Fibroblast of skin of back (primary cell): ENCODE measurements at regions not wholly inside any gene's neighbourhood (a gene's known extent, or its start where the extent isn't known, plus 50 kb on each side); places are given as distances from the start of the nearest gene placed in this dataset.
A peak's percentile ranks its signal among the peaks of the same experiment; 100 is the strongest.
"Not testable (repeated sequence)": the region's sequence is repeated elsewhere in the genome, so short reads cannot be mapped to it uniquely, and the experiment has no call there.

Source experiments
- DNase-seq: peaks from one replicate; pipeline ENCODE4 v3.0.0-alpha.2; 2013

DNA sequence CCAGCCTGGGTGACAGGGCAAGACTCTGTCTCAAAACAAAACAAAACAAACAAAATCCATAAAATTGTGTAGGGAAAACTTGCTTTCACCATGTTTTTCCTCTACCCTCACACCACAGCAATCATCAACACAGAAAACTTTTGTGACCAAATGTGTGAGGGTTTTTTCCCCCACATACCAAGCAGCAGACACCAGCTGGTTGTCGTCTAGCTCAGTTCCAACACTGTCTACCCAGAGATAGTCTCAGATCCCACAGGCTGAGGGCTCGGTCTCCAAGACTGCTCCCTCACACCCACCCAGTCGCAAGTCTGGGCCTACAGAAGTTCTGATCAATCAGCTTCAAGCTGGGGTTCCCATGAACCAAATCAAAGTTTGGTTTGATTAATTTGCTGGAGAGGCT, 322.4 kb upstream of the MAGI2 start:
- DNase-seq = no peak

DNA sequence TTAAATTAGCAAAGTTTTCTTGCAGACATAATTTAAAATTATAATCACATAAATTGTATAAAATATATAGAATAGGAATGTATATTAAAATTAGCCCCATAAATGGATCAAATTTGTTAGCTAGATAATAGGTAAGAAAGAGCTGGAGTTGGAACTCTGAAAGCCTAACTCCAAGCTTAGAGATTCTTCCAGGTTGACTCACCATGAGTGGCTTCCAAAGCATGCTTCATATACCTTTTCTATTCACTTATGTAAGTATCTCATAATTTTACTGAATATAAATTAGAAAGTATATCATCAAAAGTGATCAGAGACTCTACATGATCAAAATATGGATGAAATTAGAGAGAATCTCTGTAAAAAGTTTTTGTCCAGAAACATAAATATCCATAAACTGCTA, 320.7 kb upstream of the MAGI2 start:
- peak; percentile 25 for DNase-seq

DNA sequence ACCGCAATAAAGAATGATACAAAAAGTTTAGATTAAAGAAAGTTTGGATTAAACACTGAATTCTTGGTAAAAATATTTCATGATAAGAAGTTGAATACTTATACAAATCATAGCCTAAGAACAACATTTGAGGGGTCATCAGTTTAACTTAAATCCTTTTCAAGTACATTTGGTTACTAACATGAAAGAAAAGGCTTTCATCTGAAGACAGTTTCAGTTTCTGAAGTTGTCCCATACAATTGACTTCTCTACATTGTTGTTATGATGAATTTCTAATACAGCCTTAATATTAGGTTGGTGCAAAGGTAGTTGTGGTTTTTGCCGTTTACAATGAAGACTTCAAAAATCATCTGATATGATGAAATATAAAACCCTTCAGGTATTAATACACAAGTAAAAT, 317.5 kb upstream of the MAGI2 start:
- no peak for DNase-seq

DNA sequence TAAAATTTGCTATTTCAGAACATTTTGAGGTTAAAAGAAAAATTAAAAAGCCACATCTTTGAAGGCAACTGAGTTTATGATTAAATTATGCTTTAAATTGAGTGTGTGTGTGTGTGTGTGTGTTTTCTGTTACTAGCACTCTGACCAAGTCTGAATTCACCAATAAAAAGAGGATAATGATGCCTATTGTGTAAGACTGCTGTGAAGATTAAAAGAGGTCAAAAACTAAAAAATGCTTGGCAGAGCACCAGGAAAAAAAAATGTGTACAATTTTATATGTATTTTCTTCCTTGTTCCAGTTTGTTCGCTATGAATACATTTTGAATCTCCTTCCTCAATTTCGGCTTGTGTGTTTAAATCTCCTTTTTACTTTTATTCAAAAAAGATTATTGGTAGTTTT, 316.6 kb upstream of the MAGI2 start:
- no peak for DNase-seq

DNA sequence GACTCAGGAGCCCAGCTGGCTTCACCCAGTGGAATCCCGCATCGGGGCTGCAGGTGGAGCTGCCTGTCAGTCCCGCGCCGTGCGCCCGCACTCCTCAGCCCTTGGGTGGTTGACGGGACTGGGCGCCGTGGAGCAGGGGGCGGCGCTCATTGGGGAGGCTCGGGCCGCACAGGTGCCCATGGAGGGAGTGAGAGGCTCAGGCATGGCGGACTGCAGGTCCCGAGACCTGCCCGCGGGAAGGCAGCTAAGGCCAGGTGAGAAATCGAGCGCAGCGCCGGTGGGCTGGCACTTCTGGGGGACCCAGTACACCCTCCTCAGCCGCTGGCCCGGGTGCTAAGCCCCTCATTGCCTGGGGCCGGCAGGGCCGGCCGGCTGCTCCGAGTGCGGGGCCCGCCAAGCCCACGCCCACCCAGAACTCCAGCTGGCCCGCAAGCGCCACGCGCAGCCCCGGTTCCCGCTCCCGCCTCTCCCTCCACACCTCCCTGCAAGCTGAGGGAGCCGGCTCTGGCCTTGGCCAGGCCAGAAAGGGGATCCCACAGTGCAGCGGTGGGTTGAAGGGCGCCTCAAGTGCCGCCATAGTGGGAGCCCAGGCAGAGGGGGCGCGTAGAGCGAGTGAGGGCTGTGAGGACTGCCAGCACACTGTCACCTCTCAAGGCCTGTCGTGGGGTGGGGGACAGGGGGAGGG, 314.6 kb upstream of the MAGI2 start:
- not testable (repeated sequence) for DNase-seq

DNA sequence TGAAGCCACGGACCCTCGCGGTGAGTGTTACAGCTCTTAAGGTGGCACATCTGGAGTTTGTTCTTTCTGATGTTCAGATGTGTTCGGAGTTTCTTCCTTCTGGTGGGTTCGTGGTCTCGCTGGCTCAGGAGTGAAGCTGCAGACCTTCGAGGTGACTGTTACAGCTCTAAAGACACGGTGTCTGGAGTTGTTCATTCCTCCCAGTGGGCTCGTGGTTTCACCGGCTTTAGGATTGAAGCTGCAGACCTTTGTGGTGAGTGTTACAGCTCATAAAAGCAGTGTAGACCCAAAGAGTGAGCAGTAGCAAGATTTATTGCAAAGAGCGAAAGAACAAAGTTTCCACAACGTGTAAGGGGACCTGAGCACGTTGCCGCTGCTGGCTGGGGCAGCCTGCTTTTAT, 313.7 kb upstream of the MAGI2 start:
- DNase-seq = not testable (repeated sequence)

DNA sequence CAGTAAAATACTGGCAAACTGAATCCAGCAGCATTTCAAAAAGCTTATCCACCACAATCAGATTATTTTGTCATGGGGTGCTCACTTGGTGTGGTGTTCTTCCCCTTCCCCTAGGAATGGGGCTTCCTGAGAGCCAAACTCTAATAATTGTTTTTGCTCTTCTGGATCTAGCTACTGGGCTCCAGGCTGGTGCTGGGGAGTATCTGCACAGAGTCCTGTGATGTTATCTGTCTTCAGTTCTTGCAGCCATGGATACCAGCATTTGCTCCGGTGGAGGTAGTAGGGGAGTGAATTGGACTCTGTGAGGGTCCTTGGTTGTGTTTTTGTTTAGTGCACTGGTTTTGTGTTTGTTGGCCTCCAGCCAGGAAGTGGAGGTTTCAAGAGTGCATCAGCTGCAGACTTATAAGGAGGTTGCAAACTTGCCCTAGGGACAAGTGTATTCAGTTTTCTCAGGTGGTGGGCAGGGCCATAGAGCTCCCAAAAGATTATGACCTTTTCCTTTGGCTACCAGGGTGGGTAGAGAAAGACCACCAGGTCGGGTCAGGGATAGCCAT, 308.5 kb upstream of the MAGI2 start:
- DNase-seq = no peak

DNA sequence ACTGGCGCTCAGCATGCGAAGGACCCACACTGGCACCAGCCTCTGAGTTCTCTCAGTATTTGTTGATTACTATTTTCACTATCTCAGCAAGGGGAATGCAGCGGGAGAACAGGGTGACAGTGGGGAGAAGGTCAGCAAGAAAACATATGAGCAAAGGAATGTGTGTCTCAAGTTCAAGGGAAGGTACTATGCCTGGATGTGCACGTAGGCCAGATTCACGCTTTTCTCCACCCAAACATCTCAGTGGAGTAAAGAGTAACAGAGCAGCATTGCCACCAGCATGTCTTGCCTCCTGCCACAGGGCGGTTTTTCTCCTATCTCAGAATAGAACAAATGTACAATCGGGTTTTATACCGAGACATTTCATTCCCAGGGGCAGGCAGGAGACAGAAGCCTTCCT, 297.5 kb upstream of the MAGI2 start:
- not testable (repeated sequence) for DNase-seq

DNA sequence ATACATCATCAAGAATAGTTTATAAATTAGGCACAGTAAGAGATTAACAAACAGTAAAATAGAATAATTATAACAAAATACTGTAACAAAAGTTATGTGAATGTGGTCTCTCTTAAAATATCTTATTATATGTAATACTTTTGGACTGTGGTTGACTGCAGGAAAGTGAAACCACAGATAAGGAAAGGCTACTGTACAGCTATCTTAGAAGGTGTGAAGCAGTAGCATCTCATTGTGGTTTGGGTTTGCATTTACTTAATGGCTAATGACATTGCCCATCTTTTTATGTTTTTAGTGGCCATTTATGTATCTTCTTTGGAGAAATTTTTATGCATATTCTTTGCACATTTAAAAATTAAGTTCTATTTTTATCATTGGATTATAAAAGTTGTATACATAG, 296.4 kb upstream of the MAGI2 start:
- no peak for DNase-seq

DNA sequence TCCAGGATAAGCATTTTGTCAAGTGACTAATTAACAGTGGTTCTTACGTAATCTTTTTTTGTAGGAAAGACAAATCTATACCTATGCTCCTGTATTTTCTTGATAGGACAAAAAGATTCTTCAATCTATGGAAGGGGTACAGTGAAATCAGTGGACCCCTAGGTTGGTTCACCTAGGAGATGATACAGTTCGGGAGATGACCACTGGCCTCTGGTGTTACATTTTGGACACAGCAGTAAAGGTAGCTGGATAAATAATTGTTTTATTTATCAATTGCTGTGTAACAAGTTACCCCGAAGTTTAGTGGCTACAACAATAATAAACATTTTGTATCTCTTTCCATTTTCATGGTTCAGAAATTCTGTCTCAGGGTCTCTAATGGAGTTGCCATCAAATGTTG, 288.2 kb upstream of the MAGI2 start:
- DNase-seq = no peak

DNA sequence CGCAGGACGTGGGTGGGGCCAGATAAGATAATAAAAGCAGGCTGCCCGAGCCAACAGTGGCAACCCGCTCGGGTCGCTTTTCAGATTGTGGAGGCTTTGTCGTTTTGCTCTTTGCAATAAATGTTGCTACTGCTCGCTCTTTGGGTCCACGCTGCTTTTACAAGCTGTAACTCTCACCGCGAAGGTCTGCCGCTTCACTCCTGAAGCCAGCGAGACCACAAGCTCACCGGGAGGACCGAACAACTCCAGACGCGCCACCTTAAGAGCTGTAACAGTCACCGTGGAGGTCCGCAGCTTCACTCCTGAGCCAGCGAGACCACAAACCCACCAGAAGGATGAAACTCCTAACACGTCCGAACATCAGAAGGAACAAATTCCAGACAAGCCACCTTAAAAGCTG, 286.6 kb upstream of the MAGI2 start:
- no peak for DNase-seq

DNA sequence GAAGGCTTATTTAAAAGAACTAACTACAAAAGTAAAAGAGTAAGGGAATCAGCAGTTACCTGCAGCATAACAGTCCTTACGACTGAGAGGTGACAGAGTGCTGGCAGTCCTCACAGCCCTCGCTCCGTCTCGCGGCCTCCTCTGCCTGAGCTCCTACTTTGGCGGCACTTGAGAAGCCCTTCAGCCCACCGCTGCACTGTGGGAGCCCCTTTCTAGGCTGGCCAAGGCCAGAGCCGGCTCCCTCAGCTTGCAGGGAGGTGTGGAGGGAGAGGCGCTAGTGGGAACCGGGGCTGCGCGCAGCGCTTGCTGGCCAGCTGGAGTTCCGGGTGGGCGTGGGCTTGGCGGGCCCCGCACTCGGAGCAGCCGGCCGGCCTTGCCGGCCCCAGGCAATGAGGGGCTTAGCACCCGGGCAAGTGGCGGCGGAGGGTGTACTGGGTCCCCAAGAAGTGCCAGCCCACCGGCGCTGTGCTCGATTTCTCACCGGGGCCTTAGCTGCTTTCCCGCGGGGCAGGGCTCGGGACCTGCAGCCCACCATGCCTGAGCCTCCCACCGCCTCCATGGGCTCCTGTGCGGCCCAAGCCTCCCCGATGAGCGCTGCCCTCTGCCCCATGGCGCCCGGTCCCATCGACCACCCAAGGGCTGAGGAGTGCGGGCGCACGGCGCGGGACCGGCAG, 285.7 kb upstream of the MAGI2 start:
- not testable (repeated sequence) for DNase-seq

DNA sequence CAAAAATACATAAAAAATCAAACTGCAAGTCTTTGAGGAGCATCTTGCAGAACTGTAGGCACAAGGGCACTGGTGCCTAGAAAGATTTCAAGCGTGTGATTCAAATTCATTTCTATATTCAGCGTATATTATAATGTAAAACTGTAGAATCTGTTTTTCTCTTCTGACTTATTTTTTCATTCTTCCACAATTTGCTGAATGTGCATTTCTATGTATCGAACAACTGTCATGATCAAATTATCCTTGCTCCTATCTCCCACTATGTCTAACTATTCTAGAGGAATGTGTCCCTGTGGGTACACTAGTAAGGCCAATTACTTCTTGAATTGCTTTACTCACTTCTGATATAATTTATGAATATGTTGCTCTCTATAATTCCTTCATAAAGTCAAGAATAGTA, 283.0 kb upstream of the MAGI2 start:
- DNase-seq = no peak

DNA sequence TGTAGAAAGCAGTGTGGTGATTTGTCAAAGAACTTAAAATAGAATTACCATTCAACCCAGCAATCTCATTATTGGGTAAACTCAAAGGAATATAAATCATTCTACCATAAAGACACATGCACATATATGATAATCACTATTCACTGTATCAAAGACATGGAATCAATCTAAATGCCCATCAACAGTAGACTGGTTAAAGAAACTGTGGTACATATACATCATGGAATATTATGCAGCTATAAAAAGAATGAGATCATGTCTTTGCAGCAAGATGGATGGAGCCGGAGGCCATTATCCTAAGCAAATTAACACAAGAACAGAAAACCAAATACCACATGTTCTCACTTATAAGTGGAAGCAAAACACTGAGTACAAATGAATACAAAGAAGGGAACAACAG, 281.5 kb upstream of the MAGI2 start:
- no peak for DNase-seq

DNA sequence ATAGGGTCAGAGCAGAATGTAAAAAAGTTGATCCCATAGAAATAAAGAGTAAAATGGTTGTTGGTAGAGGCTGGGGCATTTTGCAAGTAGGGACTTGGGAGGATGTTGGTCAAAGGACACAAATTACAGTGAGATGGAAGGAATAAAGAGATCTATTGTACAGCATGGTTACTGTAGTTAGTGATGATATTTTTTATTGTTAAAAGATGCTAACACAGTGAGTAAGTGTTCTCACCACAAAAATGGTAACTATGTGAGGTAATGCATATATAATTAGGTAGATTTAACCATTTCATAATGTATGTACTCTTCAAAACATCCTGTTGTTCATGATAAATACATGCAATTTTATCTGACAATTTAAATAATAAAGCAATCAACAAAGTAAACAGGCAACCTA, 280.7 kb upstream of the MAGI2 start:
- DNase-seq = no peak

DNA sequence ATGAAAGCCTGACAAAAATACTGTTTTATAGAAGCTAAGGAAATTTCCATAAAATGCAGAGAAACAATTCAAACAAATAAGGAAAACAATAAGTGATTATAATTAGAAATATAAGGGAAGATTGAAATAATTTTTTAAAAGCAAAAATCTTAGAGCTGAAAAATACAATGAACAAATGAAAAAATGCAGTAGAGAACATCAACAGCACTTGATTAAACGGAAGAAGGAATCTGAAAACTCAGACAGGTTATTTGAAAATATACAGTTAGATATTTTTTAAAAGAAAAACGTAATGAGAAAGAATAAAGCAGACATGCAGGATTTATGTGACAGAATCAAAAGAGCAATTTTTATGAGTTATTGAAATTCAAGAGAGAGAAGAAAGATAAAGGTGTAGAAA, 279.1 kb upstream of the MAGI2 start:
- DNase-seq = no peak

DNA sequence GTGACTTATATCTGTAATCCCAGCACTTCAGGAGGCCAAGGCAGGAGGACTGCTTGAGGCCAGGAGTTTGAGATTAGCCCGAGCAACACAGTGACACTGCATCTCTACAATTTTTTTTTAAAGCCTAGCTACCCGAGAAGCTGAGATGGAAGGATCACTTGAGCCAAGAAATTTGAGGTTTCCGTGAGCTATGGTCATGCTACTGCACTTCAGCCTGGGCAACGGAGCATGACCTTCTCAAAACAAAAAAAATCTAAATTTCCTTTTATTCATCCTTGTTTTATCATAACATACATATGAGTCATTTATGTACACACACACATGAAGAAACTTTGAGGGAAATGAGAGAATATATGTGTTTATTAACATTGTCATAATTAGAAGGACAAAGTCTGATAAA, 277.5 kb upstream of the MAGI2 start:
- DNase-seq = no peak

DNA sequence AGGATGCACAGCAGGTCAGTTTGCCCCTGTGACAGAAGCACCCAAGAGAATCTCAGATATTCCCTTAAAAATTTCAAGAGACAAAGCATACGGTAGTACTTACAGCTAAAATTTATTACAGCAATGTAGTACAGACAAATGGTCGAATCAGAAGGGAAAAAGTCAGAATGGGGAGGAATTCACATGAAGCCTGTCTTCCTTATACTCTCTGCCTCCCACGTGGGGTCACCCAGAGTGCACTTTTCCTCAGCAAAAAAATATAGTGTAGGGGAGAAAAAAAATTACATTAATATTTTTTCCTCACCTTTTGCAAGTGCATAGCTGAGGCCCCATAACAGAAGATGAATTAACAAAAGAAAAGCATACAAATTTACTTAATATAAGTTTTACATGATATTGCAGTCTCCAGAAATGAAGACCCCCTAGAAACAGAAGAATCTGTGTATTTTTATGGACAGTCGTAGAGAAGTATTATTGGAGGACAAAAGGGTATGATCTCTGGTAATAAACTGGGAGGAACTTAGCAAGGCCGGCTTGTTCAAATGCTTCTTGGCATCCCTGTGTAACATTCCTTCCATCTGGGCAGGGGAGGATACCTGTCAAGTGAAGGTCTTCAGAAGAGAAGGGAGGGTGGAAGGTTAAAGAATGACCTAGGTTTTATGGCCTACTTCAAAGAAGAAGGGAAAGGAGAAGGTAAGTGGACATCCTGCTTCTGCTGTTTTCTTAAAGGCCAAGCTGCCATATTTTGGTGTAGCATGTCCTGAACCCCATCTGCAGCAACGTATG, 270.6 kb upstream of the MAGI2 start:
- no peak for DNase-seq

DNA sequence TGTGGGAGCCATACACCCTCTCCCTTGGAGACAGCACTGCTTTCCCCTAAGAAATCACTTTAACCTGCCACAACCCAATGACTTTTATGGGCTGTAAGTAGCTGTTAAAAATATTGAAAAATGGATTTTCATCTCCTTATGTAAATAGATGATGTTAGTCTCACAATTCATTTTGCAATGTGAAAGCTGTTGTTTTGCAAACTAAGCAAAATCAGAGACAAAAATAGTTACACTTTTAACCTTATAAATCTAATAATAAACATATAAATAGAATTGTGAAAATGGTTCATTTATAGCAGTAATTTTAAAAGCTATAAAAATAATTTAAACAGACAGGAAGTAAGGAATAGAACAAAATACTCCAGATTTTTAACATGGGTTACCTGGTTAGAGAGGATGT, 268.8 kb upstream of the MAGI2 start:
- no peak for DNase-seq

DNA sequence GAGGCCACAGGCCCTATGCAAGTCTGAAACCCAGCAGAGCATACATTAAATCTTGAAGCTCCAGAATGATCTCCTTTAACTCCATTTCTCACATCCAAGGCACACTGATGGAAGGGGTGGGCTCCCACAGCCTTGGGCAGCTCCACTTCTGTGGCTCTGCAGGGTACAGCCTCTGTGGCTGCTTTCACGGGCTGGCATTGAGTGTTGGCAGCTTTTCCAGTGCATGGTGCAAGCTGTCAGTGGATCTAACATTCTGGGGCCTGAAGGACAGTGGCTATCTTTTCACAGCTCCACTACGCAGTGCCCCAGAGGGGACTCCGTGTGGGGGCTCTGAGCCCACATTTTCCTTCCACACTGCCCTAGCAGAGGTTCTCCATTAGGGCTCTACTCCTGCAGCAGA, 265.7 kb upstream of the MAGI2 start:
- DNase-seq = no peak

DNA sequence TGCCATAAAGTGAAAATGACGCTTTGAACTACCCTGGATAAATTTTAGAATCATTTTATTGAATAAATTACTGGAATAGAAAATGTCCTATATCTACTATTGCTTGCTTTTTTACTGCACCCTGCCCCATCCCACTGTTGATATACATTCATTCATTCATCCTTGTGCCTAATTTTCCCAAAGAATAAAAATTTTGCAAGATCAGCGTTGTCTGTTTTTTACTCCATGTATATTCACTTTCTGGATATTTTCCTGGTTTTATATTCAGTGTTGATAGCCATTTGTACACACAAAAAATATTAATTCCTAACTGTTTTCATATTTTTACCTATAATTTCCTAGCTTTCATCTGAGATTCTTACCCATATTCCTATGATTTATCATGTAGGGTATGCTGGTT, 262.9 kb upstream of the MAGI2 start:
- DNase-seq = no peak

DNA sequence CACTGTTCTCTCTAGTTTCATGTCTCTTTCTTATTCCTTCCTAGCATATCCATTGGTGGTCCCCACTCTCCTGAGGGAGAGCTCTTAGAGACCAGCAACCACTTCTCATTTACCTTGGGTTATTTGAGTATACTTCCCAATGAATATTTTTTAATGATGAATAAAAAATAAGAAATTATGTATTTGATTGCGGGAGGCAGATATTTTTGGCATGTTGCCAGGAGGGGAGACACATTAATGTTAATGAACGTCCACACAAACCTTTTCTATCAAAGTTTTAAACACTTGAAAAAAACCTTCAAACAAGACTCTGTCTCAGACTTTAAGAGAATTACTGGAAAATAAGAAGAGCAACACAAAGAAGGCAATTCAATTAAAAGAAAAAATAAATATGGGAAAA, 260.6 kb upstream of the MAGI2 start:
- DNase-seq = no peak

DNA sequence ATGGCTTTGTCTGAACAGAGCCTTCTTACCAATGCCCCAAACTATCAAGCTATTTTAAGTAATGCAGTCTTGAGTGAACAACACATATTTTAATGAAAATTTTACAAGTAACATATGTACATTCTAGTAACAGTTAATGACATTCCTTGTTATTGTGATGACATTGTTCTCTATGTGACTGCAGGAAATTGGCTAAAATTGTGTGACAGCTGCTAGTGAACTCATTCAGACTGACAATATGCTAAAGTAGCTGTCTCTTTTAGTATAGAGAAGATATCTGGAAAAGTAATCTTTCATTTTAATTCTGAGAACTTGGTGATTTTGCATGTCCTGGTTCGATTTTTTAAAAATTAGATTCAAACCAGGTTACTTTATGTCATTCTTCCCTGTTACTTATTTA, 259.8 kb upstream of the MAGI2 start:
- DNase-seq = no peak

DNA sequence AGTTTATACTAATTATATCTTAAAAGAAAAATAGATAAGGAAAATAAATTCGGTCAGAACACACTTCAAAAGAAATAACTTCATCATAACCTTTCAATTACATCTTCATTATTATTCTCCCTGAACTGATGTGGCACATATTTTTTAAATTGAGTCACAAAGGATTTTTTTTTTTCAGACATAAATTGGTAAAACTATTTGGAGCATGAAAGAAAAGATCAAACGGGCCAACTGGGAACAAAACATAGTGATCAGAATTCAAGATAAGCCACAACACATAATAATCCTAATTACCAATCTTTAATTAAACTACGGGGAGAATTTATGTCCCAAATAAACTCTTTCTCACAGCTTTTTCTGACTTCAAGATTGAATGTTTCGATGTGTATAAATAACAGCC, 258.2 kb upstream of the MAGI2 start:
- no peak for DNase-seq
